ENCODE measurements at regions not wholly inside any gene's neighbourhood (a gene's known extent, or its start where the extent isn't known, plus 50 kb on each side); places are given as distances from the start of the nearest gene placed in this dataset.

DNA sequence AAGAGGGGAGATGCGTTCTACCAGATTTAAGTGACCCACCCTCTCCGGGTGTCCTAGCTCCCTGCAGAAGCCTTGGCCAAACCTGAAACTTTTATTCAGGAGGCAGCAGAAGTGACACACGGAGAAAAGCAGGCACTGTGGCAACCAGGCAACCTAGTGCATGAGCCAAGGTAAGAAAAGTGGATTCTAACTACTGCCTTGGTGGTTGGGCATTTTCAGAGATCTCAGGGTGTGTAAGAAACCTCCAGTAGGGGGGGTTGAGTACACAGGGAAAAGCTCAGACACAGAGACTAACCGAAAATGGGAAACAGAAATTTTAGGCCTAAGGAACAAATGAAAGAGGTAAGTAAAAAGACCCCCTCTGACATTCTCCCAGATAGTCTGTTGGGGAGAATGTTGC lies 645.7 kb downstream of the ANKRD7 start:
- dilution Hi-C loops (cut with MboI; ENCODE audit: extremely low pct_ligation_motif_present, low sequenced_read_pairs): no loop called here
- Histone ChIP-seq H3K79me2 (ENCODE audit: control insufficient read depth, insufficient read depth, low read length) (no peaks in the 10 kb centered on the region), H2AFZ (ENCODE audit: control insufficient read depth, low read length) (no peak overlapping the region), H3K4me3 (ENCODE audit: control insufficient read depth in 2 of 3, extremely low read depth in 1 of 3, insufficient read depth in 2 of 3, low read depth in 1 of 3, low read length in 3 of 3) (no peak overlapping the region), H4K20me1 (ENCODE audit: control insufficient read depth, extremely low read depth, insufficient read depth, low read length) (no peaks in the 10 kb centered on the region), H3K9me3 (ENCODE audit: control insufficient read depth, low read depth, low read length) (no peaks in the 10 kb centered on the region), H3K36me3 (ENCODE audit: control insufficient read depth in 2 of 2, extremely low read depth in 1 of 2, insufficient read depth in 2 of 2, low read length in 2 of 2) (no peaks in the 10 kb centered on the region), H3K4me1 (ENCODE audit: control insufficient read depth, extremely low read depth, insufficient read depth, low read length) (peaks cover 10% of the 10 kb centered on the region), H3K9me1 (ENCODE audit: control insufficient read depth, extremely low read depth, insufficient read depth, low read length) (no peaks in the 10 kb centered on the region), H3K27me3 (ENCODE audit: control insufficient read depth, extremely low read depth, insufficient read depth, low read length) (no peaks in the 10 kb centered on the region), H3K27ac (ENCODE audit: control insufficient read depth, insufficient read depth, low read length) (no peak overlapping the region), H3K4me2 (ENCODE audit: control insufficient read depth, extremely low read depth, insufficient read depth, low read depth, low read length) (no peak overlapping the region), H3K9ac (ENCODE audit: control insufficient read depth, extremely low read depth, insufficient read depth, low read length) (no peak overlapping the region)
- TF ChIP-seq, protein P1, sequence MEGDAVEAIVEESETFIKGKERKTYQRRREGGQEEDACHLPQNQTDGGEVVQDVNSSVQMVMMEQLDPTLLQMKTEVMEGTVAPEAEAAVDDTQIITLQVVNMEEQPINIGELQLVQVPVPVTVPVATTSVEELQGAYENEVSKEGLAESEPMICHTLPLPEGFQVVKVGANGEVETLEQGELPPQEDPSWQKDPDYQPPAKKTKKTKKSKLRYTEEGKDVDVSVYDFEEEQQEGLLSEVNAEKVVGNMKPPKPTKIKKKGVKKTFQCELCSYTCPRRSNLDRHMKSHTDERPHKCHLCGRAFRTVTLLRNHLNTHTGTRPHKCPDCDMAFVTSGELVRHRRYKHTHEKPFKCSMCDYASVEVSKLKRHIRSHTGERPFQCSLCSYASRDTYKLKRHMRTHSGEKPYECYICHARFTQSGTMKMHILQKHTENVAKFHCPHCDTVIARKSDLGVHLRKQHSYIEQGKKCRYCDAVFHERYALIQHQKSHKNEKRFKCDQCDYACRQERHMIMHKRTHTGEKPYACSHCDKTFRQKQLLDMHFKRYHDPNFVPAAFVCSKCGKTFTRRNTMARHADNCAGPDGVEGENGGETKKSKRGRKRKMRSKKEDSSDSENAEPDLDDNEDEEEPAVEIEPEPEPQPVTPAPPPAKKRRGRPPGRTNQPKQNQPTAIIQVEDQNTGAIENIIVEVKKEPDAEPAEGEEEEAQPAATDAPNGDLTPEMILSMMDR (optimal IDR thresholded peaks at IDR 0.05 in 1 of 3, IDR thresholded peaks at IDR 0.05 in 1 of 3, conservative IDR thresholded peaks at IDR 0.05 in 1 of 3; ENCODE audit: extremely low read depth in 1 of 3, insufficient read depth in 2 of 3, low read length in 3 of 3): peak; percentile 47 to 53 (median 53)
- TF ChIP-seq EZH2 (IDR thresholded peaks at IDR 0.05; ENCODE audit: low read length): no peak
- FAIRE-seq: peak; percentile 13
- DNase-seq (ENCODE audit: low read depth, low spot score): no peak

DNA sequence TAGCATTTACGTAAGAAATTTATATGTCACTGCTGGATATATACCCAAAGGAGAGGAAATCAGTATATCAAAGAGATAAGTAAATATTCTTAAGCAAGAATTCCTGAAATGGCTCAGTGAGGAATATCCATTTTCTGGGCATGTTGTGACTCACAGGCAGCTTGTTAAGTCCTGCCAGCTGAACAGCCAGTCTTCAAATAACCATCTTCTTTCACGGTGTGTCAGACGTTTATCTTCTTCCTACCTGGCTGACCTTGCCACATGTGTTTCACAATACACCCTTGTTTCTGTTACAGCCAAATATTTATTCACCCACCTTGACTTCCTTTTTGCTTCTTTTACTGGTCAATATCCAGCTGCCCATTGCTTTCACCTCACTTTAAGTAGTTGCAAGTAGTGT lies 648.1 kb downstream of the ANKRD7 start:
- Histone ChIP-seq H3K27me3 (ENCODE audit: control insufficient read depth, extremely low read depth, insufficient read depth, low read length) (no peaks in the 10 kb centered on the region), H2AFZ (ENCODE audit: control insufficient read depth, low read length) (no peak overlapping the region), H3K9me3 (ENCODE audit: control insufficient read depth, low read depth, low read length) (no peaks in the 10 kb centered on the region), H3K27ac (ENCODE audit: control insufficient read depth, insufficient read depth, low read length) (peak overlapping the region; percentile 37), H4K20me1 (ENCODE audit: control insufficient read depth, extremely low read depth, insufficient read depth, low read length) (no peaks in the 10 kb centered on the region), H3K36me3 (ENCODE audit: control insufficient read depth in 2 of 2, extremely low read depth in 1 of 2, insufficient read depth in 2 of 2, low read length in 2 of 2) (no peaks in the 10 kb centered on the region), H3K79me2 (ENCODE audit: control insufficient read depth, insufficient read depth, low read length) (no peaks in the 10 kb centered on the region), H3K4me1 (ENCODE audit: control insufficient read depth, extremely low read depth, insufficient read depth, low read length) (peaks cover 10% of the 10 kb centered on the region), H3K4me3 (ENCODE audit: control insufficient read depth in 2 of 3, extremely low read depth in 1 of 3, insufficient read depth in 2 of 3, low read depth in 1 of 3, low read length in 3 of 3) (peak overlapping the region in 1 of 3 experiments; percentile 55), H3K9me1 (ENCODE audit: control insufficient read depth, extremely low read depth, insufficient read depth, low read length) (no peaks in the 10 kb centered on the region), H3K9ac (ENCODE audit: control insufficient read depth, extremely low read depth, insufficient read depth, low read length) (no peak overlapping the region), H3K4me2 (ENCODE audit: control insufficient read depth, extremely low read depth, insufficient read depth, low read depth, low read length) (peak overlapping the region; percentile 39)
- FAIRE-seq: peak; percentile 99
- dilution Hi-C loops (cut with MboI; ENCODE audit: extremely low pct_ligation_motif_present, low sequenced_read_pairs): no loop called here
- TF ChIP-seq, protein P1 (optimal IDR thresholded peaks at IDR 0.05 in 1 of 3, IDR thresholded peaks at IDR 0.05 in 1 of 3, conservative IDR thresholded peaks at IDR 0.05 in 1 of 3; ENCODE audit: extremely low read depth in 1 of 3, insufficient read depth in 2 of 3, low read length in 3 of 3): no peak
- no peak for TF ChIP-seq EZH2 (IDR thresholded peaks at IDR 0.05; ENCODE audit: low read length)
- peak; percentile 41 for DNase-seq (ENCODE audit: low read depth, low spot score)

All from keratinocyte (primary cell).